Choroid plexus epithelial cell (primary cell): ENCODE measurements at regions not wholly inside any gene's neighbourhood (a gene's known extent, or its start where the extent isn't known, plus 50 kb on each side); places are given as distances from the start of the nearest gene placed in this dataset.

Source experiments
- DNase-seq: peaks from one replicate; pipeline ENCODE4 v3.0.0-alpha.2; 2010; ENCODE audit warnings: low read depth
- H3K4me3 ChIP-seq: 2 replicates; pipeline ENCODE4 v1.5.1; 2011; ENCODE audit warnings: low read depth, mild to moderate bottlenecking, control low read depth, low read length, moderate library complexity
- CTCF ChIP-seq: conservative IDR thresholded peaks from 2 replicates; pipeline ENCODE4 v1.5.1; 2011; ENCODE audit warnings: low read depth, mild to moderate bottlenecking, control low read depth, inconsistent platforms, low read length, moderate library complexity

DNA sequence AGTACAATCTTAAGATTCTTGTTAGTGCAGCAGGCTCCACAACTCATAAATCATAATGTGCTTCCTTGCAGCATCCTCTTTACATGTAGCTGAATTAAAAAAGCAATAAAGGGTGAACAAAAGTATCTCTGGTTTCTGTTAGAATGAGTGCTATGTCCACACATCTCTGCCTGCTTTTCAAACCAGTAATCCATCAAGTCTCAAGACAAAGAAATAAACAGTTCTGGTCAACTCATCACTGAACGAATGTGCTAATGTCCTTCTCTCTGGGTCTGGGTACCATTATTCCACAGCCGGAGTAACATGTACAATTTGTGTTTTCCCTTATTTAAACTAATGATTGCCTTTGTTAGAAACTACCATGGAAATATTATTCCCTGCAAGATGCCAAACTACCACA lies 273.0 kb upstream of the USP15 start:
- DNase-seq = no peak
- no peak overlapping the region for H3K4me3 ChIP-seq
- TF ChIP-seq CTCF = no peak

GRCh38 chr12:61991661-61992060 lies 268.5 kb upstream of the USP15 start:
- TF ChIP-seq CTCF = no peak
- no peak overlapping the region for H3K4me3 ChIP-seq
- no peak for DNase-seq

GRCh38 chr12:61993734-61994345 lies 266.4 kb upstream of the USP15 start:
- no peak overlapping the region for H3K4me3 ChIP-seq
- peak; percentile 52 for DNase-seq
- TF ChIP-seq CTCF = peak; percentile 72

- DNase-seq = no peak
- no peak for TF ChIP-seq CTCF
- H3K4me3 ChIP-seq = no peak overlapping the region
These were observed 263.5 kb upstream of the USP15 start for GRCh38 chr12:61996717-61997116.

DNA sequence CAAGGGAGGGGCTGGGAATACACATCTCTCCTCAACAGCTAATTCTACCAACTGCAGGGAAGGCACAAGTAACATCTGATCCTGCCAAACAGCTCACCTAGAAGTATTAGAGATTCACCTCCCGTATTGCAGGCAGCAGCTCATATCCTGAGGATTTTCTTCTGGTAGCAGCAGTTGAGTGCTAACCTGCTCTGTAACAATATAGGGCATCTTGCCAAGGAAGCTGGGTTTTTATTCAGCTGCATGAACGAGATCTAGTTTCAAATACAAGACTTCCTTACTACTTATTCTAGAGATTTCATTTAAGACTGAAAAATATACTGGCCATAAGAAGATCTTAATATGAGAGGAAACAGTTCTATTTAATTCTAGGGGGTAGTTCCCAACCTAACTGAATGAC lies 261.4 kb upstream of the USP15 start:
- no peak for DNase-seq
- H3K4me3 ChIP-seq = no peak overlapping the region
- TF ChIP-seq CTCF = no peak

DNA sequence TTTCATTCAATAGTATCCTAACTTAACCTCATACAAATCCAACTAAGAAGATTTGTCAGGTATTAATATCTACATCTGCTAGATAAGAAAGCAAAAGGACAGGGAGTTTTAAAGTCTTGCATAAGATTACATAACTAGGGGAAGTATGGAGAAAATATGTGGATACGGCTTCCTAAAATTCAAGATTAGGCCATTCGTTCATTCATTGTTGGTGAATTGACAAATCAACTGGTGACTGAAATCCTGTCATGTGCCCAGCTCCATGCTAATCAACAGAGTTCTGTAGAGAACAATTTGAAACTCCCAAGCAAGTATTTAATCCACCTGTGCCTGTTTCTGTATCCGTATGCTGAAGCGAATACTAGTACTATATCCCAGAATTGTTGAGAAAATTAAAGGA lies 260.9 kb upstream of the USP15 start:
- H3K4me3 ChIP-seq = no peak overlapping the region
- DNase-seq = no peak
- no peak for TF ChIP-seq CTCF

GRCh38 chr12:62001424-62001823 lies 258.8 kb upstream of the USP15 start:
- no peak for TF ChIP-seq CTCF
- H3K4me3 ChIP-seq = no peak overlapping the region
- no peak for DNase-seq
